B cell (primary cell): ENCODE measurements at regions not wholly inside any gene's neighbourhood (a gene's known extent, or its start where the extent isn't known, plus 50 kb on each side); places are given as distances from the start of the nearest gene placed in this dataset.
"Not testable (repeated sequence)": the region's sequence is repeated elsewhere in the genome, so short reads cannot be mapped to it uniquely, and the experiment has no call there.

Experiments
- ATAC-seq: fragments of 200-7000 bp; cut with Tn5 transposase; one replicate; pipeline ENCODE4 v1.10.0; 2021; ENCODE audit warnings: low read depth, mild to moderate bottlenecking, moderate number of reproducible peaks, moderate library complexity
- CTCF ChIA-PET: fragments of 350-600 bp; sonication (Branson Sonifier 250); formaldehyde crosslinking; loops from one replicate; lab custom pipeline; 2021; ENCODE audit warnings: antibody characterized with exemption, inconsistent platforms; lab: Charles Lee
- POLR2A ChIA-PET: fragments of 350-600 bp; sonication (Branson Sonifier 250); formaldehyde crosslinking; loops from one replicate; lab custom pipeline; 2021; ENCODE audit warnings: antibody characterized with exemption; lab: Charles Lee
- DNase-seq: peaks from one replicate; pipeline ENCODE4 v3.0.0; 2013
- H2AFZ ChIP-seq: 2 replicates; pipeline ENCODE4 v1.6.1; 2012; ENCODE audit warnings: mild to moderate bottlenecking, low read depth, low read length; ENCODE audit not compliant: insufficient read depth, poor library complexity, severe bottlenecking
- H3K27ac ChIP-seq, 2 donors: 1 replicate in 1 of 2; 2 replicates in 1 of 2; pipeline ENCODE4 v1.5.1; 2012 to 2013; ENCODE audit warnings: low read length in 2 of 2, mild to moderate bottlenecking in 2 of 2, moderate library complexity in 1 of 2
- H3K27me3 ChIP-seq, 4 experiments: fragments of 200-600 bp in 1 of 4; sonication (generic) in 1 of 4; replicated peaks in 1 of 4; 1 replicate in 2 of 4; 2 replicates in 2 of 4; pipeline versions ENCODE4 v1.6.1 to v1.7.0; 2013 to 2016; ENCODE audit warnings: low read length in 3 of 4, mild to moderate bottlenecking in 2 of 4, mixed read lengths in 1 of 4, moderate library complexity in 1 of 4; ENCODE audit not compliant: insufficient read depth in 4 of 4, control insufficient read depth in 3 of 4; ENCODE audit errors: control extremely low read depth in 1 of 4
- H3K36me3 ChIP-seq, 2 experiments: replicated peaks in 1 of 2; 1 replicate in 1 of 2; 2 replicates in 1 of 2; pipeline versions ENCODE4 v1.6.1 to v1.7.1; 2013; ENCODE audit warnings: low read length in 1 of 2; ENCODE audit not compliant: insufficient read depth in 2 of 2, control insufficient read depth in 1 of 2; ENCODE audit errors: control extremely low read depth in 1 of 2, extremely low read depth in 1 of 2
- H3K4me1 ChIP-seq, 2 donors: fragments of 200-600 bp in 1 of 2; sonication (generic) in 1 of 2; 1 replicate in 1 of 2; 2 replicates in 1 of 2; pipeline versions ENCODE4 v1.5.1 to v1.6.1; 2013 to 2017; ENCODE audit warnings: low read length in 2 of 2; ENCODE audit not compliant: control insufficient read depth in 2 of 2, insufficient read depth in 2 of 2
- H3K4me2 ChIP-seq: replicated peaks from 2 replicates; pipeline ENCODE3; 2012; ENCODE audit warnings: mild to moderate bottlenecking, low read depth, low read length; ENCODE audit not compliant: poor library complexity, severe bottlenecking
- H3K4me3 ChIP-seq, 5 experiments: fragments of 200-600 bp in 1 of 5; sonication (generic) in 1 of 5; 1 replicate in 3 of 5; 2 replicates in 2 of 5; pipeline versions ENCODE4 v1.5.1 to v1.7.0; 2011 to 2016; ENCODE audit warnings: low read length in 4 of 5, mild to moderate bottlenecking in 4 of 5, low read depth in 2 of 5, control low read depth in 1 of 5, moderate library complexity in 1 of 5; ENCODE audit not compliant: insufficient read depth in 1 of 5; ENCODE audit errors: control extremely low read depth in 1 of 5, extremely low read depth in 1 of 5
- H3K79me2 ChIP-seq: fragments of 200-600 bp; sonication (generic); one replicate; pipeline ENCODE4 v1.6.0; 2016; ENCODE audit warnings: low read length; ENCODE audit not compliant: control insufficient read depth, insufficient read depth
- H3K9ac ChIP-seq: fragments of 200-600 bp; sonication (generic); 2 replicates; pipeline ENCODE4 v1.6.1; 2017; ENCODE audit warnings: mild to moderate bottlenecking, low read length, moderate library complexity
- H3K9me3 ChIP-seq, 3 donors: one replicate each; pipeline versions ENCODE4 v1.6.1 to v1.7.1; 2013; ENCODE audit warnings: low read length in 2 of 3; ENCODE audit not compliant: control insufficient read depth in 2 of 3, insufficient read depth in 1 of 3; ENCODE audit errors: control extremely low read depth in 1 of 3
- H4K20me1 ChIP-seq: 2 replicates; pipeline ENCODE4 v1.6.0; 2012; ENCODE audit warnings: mild to moderate bottlenecking, low read length; ENCODE audit not compliant: insufficient read depth, control insufficient read depth, poor library complexity, severe bottlenecking
- H3K27ac Mint-ChIP-seq: one replicate; pipeline ENCODE4 v1.8.0; 2021; ENCODE audit warnings: mixed read lengths
- H3K27me3 Mint-ChIP-seq: one replicate; pipeline ENCODE4 v1.8.0; 2021; ENCODE audit warnings: mixed read lengths
- H3K4me1 Mint-ChIP-seq: one replicate; pipeline ENCODE4 v1.8.0; 2021; ENCODE audit warnings: mixed read lengths
- H3K4me3 Mint-ChIP-seq: one replicate; pipeline ENCODE4 v1.8.0; 2021; ENCODE audit warnings: mixed read lengths
- H3K9me3 Mint-ChIP-seq: one replicate; pipeline ENCODE4 v1.8.0; 2022; ENCODE audit warnings: mixed read lengths; ENCODE audit not compliant: insufficient read depth
- WGBS: methylation state at CpG from one replicate; pipeline ENCODE4 v1.1.5; 2013; ENCODE audit warnings: missing lambda C conversion rate; ENCODE audit not compliant: insufficient coverage; 5-methylcytosine and 5-hydroxymethylcytosine counted together
- intact Hi-C: fragments of 100-400 bp; cut with micrococcal nuclease; formaldehyde crosslinking; loops from one replicate; pipeline ENCODE4 v1.10.0; 2022
- TF ChIP-seq, protein P1 (sequence below): fragments of 200-600 bp; IDR thresholded peaks from one replicate; pipeline ENCODE4 v1.8.0; 2022; ENCODE audit warnings: antibody characterized with exemption, mild to moderate bottlenecking

DNA sequence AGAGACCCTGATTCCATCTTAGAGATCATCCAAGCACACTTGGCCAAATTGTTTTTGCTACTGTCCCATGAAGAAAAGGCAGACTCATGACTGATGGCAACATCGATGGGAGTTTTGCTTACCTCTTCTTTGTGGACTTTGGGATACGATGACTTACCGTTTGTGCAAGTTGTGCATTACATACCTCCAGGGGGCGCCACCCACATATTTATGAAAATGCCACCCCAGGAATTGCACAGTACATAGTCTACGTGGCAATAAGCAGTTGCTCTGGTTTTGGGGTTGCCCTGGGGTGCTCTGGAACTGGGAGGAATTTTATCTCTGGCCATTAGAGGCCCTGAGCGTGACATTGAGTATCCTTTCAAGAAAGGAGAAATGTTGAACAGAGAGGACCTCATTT lies 139.0 kb upstream of the CCZ1B start:
- peak; percentile 43 for DNase-seq
- WGBS: no CpG with 5 or more reads among the region's 6 CpGs
- H3K9ac ChIP-seq, H3K27ac ChIP-seq, H3K4me3 ChIP-seq, POLR2A ChIA-PET, H3K27me3 ChIP-seq, H3K4me2 ChIP-seq, H2AFZ ChIP-seq, ATAC-seq, H3K4me1 ChIP-seq, H3K4me1 Mint-ChIP-seq, H3K79me2 ChIP-seq, H3K36me3 ChIP-seq, H3K9me3 ChIP-seq, H3K4me3 Mint-ChIP-seq, H3K9me3 Mint-ChIP-seq, H3K27ac Mint-ChIP-seq, H4K20me1 ChIP-seq: not testable (repeated sequence)
- peaks cover 25% of the 10 kb centered on the region for H3K27me3 Mint-ChIP-seq
- CTCF ChIA-PET: interaction anchor here (1.3 kb wide), 1 partner anchor 142 kb away, joined by 3 read pairs; no protein-coding TSS in a partner anchor
- intact Hi-C loops: loop anchor here (2.0 kb wide), 1 partner anchor 576 kb away; no protein-coding TSS in a partner anchor
- TF ChIP-seq, protein P1, sequence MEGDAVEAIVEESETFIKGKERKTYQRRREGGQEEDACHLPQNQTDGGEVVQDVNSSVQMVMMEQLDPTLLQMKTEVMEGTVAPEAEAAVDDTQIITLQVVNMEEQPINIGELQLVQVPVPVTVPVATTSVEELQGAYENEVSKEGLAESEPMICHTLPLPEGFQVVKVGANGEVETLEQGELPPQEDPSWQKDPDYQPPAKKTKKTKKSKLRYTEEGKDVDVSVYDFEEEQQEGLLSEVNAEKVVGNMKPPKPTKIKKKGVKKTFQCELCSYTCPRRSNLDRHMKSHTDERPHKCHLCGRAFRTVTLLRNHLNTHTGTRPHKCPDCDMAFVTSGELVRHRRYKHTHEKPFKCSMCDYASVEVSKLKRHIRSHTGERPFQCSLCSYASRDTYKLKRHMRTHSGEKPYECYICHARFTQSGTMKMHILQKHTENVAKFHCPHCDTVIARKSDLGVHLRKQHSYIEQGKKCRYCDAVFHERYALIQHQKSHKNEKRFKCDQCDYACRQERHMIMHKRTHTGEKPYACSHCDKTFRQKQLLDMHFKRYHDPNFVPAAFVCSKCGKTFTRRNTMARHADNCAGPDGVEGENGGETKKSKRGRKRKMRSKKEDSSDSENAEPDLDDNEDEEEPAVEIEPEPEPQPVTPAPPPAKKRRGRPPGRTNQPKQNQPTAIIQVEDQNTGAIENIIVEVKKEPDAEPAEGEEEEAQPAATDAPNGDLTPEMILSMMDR: peak; percentile 30

DNA sequence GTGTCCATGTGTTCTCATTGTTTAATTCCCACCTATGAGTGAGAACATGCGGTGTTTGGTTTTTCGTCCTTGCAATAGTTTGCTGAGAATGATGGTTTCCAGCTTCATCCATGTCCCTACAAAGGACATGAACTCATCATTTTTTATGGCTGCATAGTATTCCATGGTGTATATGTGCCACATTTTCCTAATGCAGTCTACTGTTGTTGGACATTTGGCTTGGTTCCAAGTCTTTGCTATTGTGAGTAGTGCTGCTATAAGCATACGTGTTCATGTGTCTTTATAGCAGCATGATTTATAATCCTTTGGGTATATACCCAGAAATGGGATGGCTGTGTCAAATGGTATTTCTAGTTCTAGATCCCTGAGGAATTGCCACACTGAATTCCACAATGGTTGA lies 144.1 kb upstream of the CCZ1B start:
- H3K4me3 ChIP-seq, H3K9me3 ChIP-seq, H3K4me3 Mint-ChIP-seq, H3K36me3 ChIP-seq, H4K20me1 ChIP-seq, H3K9me3 Mint-ChIP-seq, CTCF ChIA-PET, H2AFZ ChIP-seq, H3K27ac Mint-ChIP-seq, H3K79me2 ChIP-seq, H3K4me2 ChIP-seq, H3K27ac ChIP-seq, H3K27me3 ChIP-seq, H3K9ac ChIP-seq, POLR2A ChIA-PET, H3K4me1 Mint-ChIP-seq, intact Hi-C loops, H3K4me1 ChIP-seq, ATAC-seq, H3K27me3 Mint-ChIP-seq, DNase-seq: not testable (repeated sequence)
- WGBS: no CpG with 5 or more reads among the region's 3 CpGs

DNA sequence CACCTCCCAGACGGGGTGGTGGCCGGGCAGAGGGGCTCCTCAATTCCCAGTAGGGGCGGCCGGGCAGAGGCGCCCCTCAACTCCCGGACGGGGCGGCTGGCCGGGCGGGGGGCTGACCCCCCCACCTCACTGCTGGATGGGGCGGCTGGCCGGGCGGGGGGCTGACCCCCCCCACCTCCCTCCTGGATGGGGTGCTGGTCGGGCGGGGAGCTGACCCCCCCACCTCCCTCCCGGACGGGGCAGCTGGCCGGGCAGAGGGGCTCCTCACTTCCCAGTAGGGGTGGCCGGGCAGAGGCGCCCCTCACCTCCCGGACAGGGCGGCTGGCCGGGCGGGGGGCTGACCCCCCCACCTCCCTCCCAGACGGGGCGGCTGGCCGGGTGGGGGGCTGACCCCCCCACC lies 148.8 kb upstream of the CCZ1B start:
- H3K27ac Mint-ChIP-seq, H3K4me3 ChIP-seq, H3K4me1 Mint-ChIP-seq, POLR2A ChIA-PET, H3K9ac ChIP-seq, DNase-seq, H3K27me3 ChIP-seq, H2AFZ ChIP-seq, H3K4me1 ChIP-seq, CTCF ChIA-PET, H3K9me3 ChIP-seq, H3K27ac ChIP-seq, intact Hi-C loops, H4K20me1 ChIP-seq, H3K36me3 ChIP-seq, H3K9me3 Mint-ChIP-seq, H3K4me2 ChIP-seq, H3K4me3 Mint-ChIP-seq, H3K79me2 ChIP-seq, ATAC-seq: not testable (repeated sequence)
- H3K27me3 Mint-ChIP-seq: peaks cover 13% of the 10 kb centered on the region
- 100% methylated on average over 1 of the region's 27 CpGs for WGBS

DNA sequence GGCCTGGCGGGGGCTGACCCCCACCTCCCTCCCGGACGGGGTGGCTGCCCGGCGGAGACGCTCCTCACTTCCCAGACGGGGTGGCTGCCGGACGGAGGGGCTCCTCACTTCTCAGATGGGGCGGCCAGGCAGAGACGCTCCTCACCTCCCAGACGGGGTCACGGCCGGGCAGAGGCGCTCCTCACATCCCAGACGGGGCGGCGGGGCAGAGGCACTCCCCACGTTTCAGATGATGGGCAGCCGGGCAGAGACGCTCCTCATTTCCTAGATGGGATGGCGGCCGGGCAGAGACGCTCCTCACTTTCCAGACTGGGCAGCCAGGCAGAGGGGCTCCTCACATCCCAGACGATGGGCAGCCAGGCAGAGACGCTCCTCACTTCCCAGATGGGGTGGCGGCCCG lies 149.3 kb upstream of the CCZ1B start:
- H3K79me2 ChIP-seq, CTCF ChIA-PET, H3K4me3 ChIP-seq, H3K4me2 ChIP-seq, H3K27ac ChIP-seq, ATAC-seq, H4K20me1 ChIP-seq, POLR2A ChIA-PET, intact Hi-C loops, H3K27ac Mint-ChIP-seq, H3K9me3 Mint-ChIP-seq, DNase-seq, H3K27me3 ChIP-seq, H2AFZ ChIP-seq, H3K9ac ChIP-seq, H3K4me3 Mint-ChIP-seq, H3K36me3 ChIP-seq, H3K4me1 Mint-ChIP-seq, H3K9me3 ChIP-seq, H3K4me1 ChIP-seq: not testable (repeated sequence)
- peaks cover 17% of the 10 kb centered on the region for H3K27me3 Mint-ChIP-seq
- WGBS: 98% methylated on average over 15 of the region's 28 CpGs
